GM18507 (cell line): ENCODE measurements at regions not wholly inside any gene's neighbourhood (a gene's known extent, or its start where the extent isn't known, plus 50 kb on each side); places are given as distances from the start of the nearest gene placed in this dataset.

Source experiments
- DNase-seq: peaks from one replicate; pipeline ENCODE4 v3.0.0; 2011; ENCODE audit warnings: low read depth; ENCODE audit not compliant: insufficient read length; ENCODE audit errors: extremely low spot score
- FAIRE-seq: peaks from 2 replicates; lab custom pipeline; 2011; peaks lifted over from hg19 to GRCh38; lab: Jason Lieb, UNC

DNA sequence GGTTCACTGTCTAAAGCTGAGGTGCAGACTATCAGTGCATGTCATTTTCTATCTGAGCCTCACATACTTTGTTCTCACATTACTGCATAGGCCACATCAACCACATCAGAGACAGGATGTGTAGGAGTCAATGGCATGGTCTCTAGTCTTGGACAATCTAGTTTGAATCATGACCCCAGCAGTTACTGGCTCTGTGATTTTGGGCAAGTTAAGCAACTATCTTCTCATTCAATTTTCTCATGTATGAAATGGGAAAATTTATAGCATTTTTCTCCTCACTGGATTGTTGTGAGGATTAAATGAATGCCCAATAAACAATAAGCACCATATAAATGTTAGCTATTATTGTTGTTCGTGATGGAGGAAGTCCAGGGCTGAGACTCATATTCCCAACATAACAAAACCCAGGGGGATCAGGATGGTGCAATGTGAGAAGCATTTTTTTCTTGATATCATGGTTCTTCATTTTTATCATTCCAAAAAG lies 432.6 kb downstream of the LRIG3 start:
- no peak for FAIRE-seq
- no peak for DNase-seq

- FAIRE-seq = no peak
- no peak for DNase-seq
These were observed 430.9 kb downstream of the LRIG3 start for GRCh38 chr12:58489394-58489793.

DNA sequence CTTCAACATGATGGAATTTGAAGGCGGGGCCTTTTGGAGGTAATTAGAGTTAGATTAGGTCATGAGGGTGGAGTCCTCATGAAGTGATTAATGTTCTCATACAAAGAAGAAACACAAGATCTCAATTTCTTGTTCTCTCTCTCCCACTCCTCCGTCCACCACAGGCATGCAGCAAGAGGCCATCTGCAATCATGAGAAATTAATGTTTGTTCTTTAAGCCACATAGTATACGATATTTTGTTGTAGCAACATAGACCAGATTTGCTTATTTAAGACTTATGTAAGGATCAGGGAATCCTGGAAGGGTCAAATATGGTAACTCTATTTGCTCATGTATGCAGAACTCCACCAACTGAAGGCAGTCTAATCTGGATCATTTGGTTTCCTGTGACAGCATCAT lies 429.0 kb downstream of the LRIG3 start:
- FAIRE-seq = no peak

DNA sequence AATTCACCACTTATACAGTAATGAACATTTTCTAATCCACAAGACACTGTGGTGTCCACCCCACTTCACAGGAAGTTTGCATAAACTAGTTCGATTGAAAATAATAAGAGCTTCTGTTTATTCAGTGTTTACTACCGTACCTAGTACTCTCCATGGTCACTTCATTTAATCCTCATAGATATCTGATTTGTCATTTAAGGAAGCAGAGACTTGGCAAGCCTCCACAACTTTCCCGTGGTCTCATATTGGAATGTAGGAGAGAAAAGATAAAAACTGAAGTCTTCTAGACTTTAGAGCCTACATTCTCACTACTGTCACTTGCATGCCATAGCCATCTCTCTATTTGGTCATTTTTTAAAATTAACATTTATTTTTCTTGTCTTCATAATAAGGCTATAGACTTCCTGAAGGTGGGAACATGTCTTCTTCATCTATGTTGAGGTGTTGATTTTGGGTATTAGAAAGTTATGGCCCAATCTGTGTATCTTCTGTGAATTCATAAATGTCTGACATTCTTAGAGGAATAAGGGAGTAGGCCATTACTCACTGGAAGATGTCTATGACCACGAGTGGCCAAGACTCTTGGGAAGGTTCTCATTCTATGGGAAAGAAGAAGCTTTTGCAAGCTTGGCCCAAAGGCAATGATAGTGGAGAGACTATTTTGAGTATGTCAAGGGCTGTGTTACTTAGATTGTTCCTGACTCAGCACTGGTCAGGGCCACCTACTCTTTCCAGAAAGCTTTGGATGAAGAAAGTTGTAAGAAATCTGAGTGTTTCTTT lies 423.7 kb downstream of the LRIG3 start:
- DNase-seq (no peak), FAIRE-seq (no peak)

More for the DNA sequence above, 429.0 kb downstream of the LRIG3 start:
- no peak for DNase-seq

DNA sequence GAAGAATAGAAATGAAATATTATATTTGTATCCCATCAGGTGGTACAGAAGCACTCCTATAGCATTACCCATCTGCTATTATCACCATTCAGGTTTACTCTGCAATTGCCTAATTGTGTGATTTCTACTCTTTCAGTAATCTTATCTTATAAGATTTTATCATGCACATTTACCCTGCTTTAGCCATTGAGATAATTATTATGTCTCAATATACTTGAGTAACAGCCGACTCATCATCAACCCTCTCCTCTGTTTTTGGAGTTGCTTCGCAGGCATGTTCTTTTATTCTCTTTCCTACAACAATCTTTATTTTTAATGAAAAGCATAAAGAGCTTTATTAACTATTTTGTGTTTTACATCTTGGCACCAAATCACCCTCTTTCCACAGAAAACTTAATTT lies 419.9 kb downstream of the LRIG3 start:
- FAIRE-seq (no peak), DNase-seq (no peak)

DNA sequence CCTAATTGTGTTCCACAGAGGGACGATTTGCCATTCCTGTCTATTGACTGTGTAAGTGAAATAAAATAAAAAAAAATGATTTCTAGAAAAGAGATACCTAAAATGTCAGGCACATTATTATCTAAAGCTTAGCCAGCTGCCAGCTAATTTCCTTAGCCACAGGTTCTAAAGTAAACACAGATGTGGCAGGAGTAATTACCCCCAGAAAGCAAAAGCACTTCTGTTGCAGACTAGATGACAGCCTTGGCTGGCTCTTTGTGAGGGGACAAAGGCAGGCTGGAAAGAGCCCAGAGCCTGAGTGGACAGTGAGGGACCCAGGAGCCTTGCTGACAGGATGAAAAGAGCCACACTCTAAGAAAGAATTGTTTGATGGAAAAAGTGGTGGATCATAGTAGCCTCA lies 418.1 kb downstream of the LRIG3 start:
- no peak for FAIRE-seq
- DNase-seq = no peak

DNA sequence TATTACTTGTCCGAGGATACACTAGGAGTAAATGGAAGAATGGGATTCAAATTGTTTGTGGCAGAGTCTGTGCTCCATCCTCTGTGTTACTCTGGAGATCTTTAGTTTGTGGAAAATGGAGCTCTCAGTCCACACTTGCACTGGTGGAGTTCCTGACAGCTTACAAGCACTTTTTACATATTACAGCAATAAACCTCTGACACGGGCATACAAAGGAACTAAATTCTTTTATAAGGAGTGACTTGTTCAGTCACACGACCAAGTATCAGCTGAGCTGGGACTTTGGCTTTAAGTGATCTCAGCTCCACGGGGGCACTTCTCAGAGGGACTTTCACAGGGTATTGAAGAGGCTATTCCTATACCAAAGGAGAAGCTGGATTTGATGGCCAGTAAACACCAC lies 417.5 kb downstream of the LRIG3 start:
- DNase-seq (no peak), FAIRE-seq (no peak)

- no peak for FAIRE-seq
These were observed 416.6 kb downstream of the LRIG3 start for GRCh38 chr12:58503731-58504130.

DNA sequence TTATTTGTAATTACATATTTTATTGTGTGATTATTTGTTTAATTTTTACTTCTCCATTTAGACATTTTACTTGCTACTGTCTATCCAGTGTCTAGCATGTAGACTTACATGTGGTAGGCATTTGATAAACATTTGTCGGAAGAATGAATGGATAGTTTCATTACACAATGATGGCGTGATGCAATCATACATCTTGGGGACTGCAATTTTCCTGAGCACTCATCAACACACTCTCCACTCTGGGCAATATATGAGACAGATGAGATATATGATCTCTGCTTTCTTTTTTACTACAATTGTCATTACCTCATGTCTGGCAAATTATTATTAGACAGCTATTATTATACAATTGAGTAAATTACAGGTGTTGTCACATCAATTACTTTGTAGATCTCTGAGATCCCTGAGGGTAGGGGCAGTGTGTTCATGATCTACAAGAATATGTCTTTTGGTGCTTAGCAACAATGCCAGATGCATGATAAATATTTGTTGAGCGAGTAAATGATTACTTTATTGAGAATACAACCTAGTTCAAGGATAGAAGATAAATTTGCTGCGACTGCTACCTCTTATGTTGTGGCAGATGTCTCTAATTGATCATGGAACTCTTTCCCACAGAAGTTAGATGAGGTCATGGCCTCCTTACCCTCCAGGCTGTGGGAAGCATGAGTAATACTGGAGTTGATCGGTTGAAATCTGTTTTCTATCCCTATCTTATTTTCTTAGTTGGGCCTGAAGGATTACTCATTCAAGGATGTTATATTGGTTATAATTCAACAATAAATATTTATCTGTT lies 416.0 kb downstream of the LRIG3 start:
- FAIRE-seq (no peak), DNase-seq (no peak)

More at GRCh38 chr12:58503731-58504130, 416.6 kb downstream of the LRIG3 start:
- DNase-seq = no peak

GRCh38 chr12:58509116-58509885 lies 411.0 kb downstream of the LRIG3 start:
- no peak for DNase-seq
- no peak for FAIRE-seq

DNA sequence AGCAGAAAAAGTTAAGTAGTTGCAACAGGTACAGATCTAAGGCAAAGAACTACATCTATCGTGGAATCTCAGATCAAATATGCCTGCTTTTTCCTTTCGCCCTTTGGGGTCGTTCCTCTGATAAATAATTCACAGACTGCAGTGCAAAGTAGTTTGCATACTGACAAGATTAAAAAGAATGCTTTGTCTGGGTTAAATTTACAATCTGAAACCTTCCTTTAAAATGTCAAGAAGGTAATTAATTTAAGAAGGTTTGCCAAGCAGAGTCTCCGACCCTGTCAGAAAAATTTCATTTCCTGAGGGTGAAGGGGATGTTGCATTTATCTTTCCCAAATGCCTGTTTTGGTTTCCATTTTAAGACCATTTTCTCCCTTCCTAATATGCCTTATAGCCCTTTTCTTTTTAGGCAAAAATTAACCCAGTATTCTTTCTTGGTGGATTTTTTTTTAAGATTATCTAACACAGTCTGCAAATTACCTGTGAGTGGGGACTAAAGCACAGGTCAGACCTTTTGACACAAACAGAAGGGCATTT lies 406.9 kb downstream of the LRIG3 start:
- FAIRE-seq (no peak), DNase-seq (no peak)

GRCh38 chr12:58513852-58514251 lies 406.5 kb downstream of the LRIG3 start:
- DNase-seq (no peak), FAIRE-seq (no peak)

- no peak for DNase-seq
- no peak for FAIRE-seq
These were observed 400.5 kb downstream of the LRIG3 start for GRCh38 chr12:58519839-58520238.

DNA sequence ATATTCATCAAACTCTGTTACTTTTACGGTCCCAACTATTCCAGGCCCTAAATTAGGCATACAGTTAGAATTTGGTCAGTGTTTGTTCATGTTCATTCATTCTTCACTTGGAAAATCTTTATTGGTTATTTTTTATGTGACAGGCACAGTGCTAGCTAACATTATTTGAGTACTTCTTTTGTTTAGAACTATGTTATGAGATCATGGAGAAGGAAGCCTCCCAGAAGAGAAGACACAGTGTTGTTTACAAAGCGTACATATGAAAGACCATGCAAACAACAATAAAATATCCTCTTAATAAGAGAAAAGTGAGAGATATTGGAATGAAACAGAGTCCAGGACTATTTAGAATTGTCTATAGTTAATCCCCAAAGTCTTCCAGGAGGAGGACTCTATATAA lies 399.2 kb downstream of the LRIG3 start:
- FAIRE-seq (no peak), DNase-seq (no peak)

- DNase-seq (no peak), FAIRE-seq (no peak)
These were observed 398.5 kb downstream of the LRIG3 start for GRCh38 chr12:58521796-58522195.

GRCh38 chr12:58523360-58523759 lies 396.9 kb downstream of the LRIG3 start:
- DNase-seq = no peak
- no peak for FAIRE-seq

- no peak for DNase-seq
- no peak for FAIRE-seq
These were observed 392.0 kb downstream of the LRIG3 start for GRCh38 chr12:58528271-58528670.

- DNase-seq (no peak), FAIRE-seq (no peak)
These were observed 391.1 kb downstream of the LRIG3 start for GRCh38 chr12:58529114-58529665.

- FAIRE-seq = no peak
- no peak for DNase-seq
These were observed 390.2 kb downstream of the LRIG3 start for GRCh38 chr12:58529897-58530741.
